Esophagus squamous epithelium (tissue), 4 donors: ENCODE measurements at regions not wholly inside any gene's neighbourhood (a gene's known extent, or its start where the extent isn't known, plus 50 kb on each side); places are given as distances from the start of the nearest gene placed in this dataset.

Experiments used
- POLR2A ChIP-seq, 4 donors: fragments of 450-650 bp; IDR thresholded peaks; one replicate each; pipeline ENCODE4 v1.6.1; 2017; ENCODE audit warnings: antibody characterized with exemption in 4 of 4, mild to moderate bottlenecking in 4 of 4, moderate library complexity in 3 of 4
- TF ChIP-seq, protein P1 (sequence below), 6 experiments: fragments of 450-650 bp in 4 of 6; fragments of 200-600 bp in 2 of 6; sonication (generic) in 2 of 6; IDR thresholded peaks; one replicate each; pipeline ENCODE4 v1.5.1; 2016 to 2019; ENCODE audit warnings: antibody characterized with exemption in 6 of 6, mild to moderate bottlenecking in 4 of 6, moderate library complexity in 4 of 6

DNA sequence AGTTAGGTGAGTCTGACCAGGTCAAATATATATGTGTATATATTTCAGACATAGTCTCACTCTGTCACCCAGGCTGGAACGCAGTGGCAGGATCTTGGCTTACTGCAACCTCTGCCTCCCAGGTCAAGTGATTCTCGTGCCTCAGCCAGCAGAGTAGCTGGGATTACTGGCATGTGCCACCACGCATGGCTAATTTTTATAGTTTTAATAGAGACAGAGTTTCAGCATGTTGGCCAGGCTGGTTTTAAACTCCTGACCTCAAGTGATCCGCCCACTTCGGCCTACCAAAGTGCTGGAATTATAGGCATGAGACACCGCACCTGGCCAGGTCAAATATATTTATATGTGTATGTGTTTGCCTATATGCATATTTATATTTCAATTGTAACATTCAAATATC is 581.5 kb upstream of the B3GALT2 start:
- TF ChIP-seq, protein P1, sequence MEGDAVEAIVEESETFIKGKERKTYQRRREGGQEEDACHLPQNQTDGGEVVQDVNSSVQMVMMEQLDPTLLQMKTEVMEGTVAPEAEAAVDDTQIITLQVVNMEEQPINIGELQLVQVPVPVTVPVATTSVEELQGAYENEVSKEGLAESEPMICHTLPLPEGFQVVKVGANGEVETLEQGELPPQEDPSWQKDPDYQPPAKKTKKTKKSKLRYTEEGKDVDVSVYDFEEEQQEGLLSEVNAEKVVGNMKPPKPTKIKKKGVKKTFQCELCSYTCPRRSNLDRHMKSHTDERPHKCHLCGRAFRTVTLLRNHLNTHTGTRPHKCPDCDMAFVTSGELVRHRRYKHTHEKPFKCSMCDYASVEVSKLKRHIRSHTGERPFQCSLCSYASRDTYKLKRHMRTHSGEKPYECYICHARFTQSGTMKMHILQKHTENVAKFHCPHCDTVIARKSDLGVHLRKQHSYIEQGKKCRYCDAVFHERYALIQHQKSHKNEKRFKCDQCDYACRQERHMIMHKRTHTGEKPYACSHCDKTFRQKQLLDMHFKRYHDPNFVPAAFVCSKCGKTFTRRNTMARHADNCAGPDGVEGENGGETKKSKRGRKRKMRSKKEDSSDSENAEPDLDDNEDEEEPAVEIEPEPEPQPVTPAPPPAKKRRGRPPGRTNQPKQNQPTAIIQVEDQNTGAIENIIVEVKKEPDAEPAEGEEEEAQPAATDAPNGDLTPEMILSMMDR (IDR thresholded peaks at IDR 0.05): no peak
- no peak for TF ChIP-seq POLR2A (IDR thresholded peaks at IDR 0.05)
